HG02623 (cell line): ENCODE measurements at regions not wholly inside any gene's neighbourhood (a gene's known extent, or its start where the extent isn't known, plus 50 kb on each side); places are given as distances from the start of the nearest gene placed in this dataset.

Source experiments
- ATAC-seq: cut with Tn5 transposase; IDR thresholded peaks from one replicate; pipeline ENCODE4 v1.9.1; 2021; ENCODE audit warnings: moderate library complexity; ENCODE audit not compliant: unreplicated experiment

GRCh38 chr5:114237766-114238165 is 124.1 kb upstream of the KCNN2 start:
- no peak for ATAC-seq

GRCh38 chr5:114238771-114239313 is 123.0 kb upstream of the KCNN2 start:
- ATAC-seq, result no peak

GRCh38 chr5:114243281-114243971 is 118.4 kb upstream of the KCNN2 start:
- ATAC-seq, result no peak

- no peak for ATAC-seq
Measured at GRCh38 chr5:114243972-114244317, 117.9 kb upstream of the KCNN2 start.

GRCh38 chr5:114249823-114250222 is 112.0 kb upstream of the KCNN2 start:
- ATAC-seq, result no peak

GRCh38 chr5:114250536-114250935 is 111.3 kb upstream of the KCNN2 start:
- ATAC-seq, result no peak

GRCh38 chr5:114252226-114252625 is 109.6 kb upstream of the KCNN2 start:
- ATAC-seq, result no peak

- no peak for ATAC-seq
Measured at GRCh38 chr5:114255260-114255659, 106.6 kb upstream of the KCNN2 start.

- ATAC-seq, result no peak
Measured at GRCh38 chr5:114261989-114262388, 99.9 kb upstream of the KCNN2 start.

GRCh38 chr5:114265432-114266060 is 96.3 kb upstream of the KCNN2 start:
- ATAC-seq, result no peak

GRCh38 chr5:114266374-114266773 is 95.5 kb upstream of the KCNN2 start:
- ATAC-seq, result no peak

- ATAC-seq, result no peak
Measured at GRCh38 chr5:114296191-114296590, 65.7 kb upstream of the KCNN2 start.

- no peak for ATAC-seq
Measured at GRCh38 chr5:114297915-114298314, 64.0 kb upstream of the KCNN2 start.

- ATAC-seq, result peak; percentile 45
Measured at GRCh38 chr5:114305402-114306207, 56.3 kb upstream of the KCNN2 start.

- ATAC-seq, result no peak
Measured at GRCh38 chr5:114308017-114308416, 53.9 kb upstream of the KCNN2 start.

GRCh38 chr5:114308508-114308907 is 53.4 kb upstream of the KCNN2 start:
- no peak for ATAC-seq

- no peak for ATAC-seq
Measured at GRCh38 chr5:114310666-114311065, 51.2 kb upstream of the KCNN2 start.

GRCh38 chr5:114311281-114311680 is 50.6 kb upstream of the KCNN2 start:
- ATAC-seq, result no peak

GRCh38 chr5:114311968-114312367 is 49.9 kb upstream of the KCNN2 start:
- no peak for ATAC-seq
